ENCODE measurements at regions not wholly inside any gene's neighbourhood (a gene's known extent, or its start where the extent isn't known, plus 50 kb on each side); places are given as distances from the start of the nearest gene placed in this dataset.

GRCh38 chr2:228699400-228699799, 517.9 kb upstream of the SPHKAP start:
- TF ChIP-seq, protein P1, sequence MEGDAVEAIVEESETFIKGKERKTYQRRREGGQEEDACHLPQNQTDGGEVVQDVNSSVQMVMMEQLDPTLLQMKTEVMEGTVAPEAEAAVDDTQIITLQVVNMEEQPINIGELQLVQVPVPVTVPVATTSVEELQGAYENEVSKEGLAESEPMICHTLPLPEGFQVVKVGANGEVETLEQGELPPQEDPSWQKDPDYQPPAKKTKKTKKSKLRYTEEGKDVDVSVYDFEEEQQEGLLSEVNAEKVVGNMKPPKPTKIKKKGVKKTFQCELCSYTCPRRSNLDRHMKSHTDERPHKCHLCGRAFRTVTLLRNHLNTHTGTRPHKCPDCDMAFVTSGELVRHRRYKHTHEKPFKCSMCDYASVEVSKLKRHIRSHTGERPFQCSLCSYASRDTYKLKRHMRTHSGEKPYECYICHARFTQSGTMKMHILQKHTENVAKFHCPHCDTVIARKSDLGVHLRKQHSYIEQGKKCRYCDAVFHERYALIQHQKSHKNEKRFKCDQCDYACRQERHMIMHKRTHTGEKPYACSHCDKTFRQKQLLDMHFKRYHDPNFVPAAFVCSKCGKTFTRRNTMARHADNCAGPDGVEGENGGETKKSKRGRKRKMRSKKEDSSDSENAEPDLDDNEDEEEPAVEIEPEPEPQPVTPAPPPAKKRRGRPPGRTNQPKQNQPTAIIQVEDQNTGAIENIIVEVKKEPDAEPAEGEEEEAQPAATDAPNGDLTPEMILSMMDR (IDR thresholded peaks at IDR 0.05), result no peak

DNA sequence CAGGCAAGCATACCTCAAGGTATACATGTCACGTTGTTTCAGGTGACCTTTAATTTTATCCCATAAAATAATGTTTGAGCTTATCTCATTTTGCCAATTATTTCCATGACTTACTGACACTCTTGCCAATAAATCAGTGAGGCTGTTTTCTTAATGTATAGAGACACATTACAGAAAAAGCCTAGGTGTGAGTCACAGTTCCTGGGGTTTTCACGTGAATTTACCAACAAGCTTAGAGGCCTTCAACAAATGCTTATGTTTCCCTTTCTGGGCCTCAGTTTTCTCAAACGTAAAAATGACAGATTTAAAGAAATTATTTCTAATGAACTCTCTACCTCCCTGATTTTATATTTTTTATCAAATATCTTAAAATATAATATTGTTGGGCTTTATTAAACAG, 517.5 kb upstream of the SPHKAP start:
- H3K36me3 Mint-ChIP-seq, result no peaks in the 10 kb centered on the region
- no peak overlapping the region for H3K4me2 ChIP-seq (replicated peaks; ENCODE audit: extremely low read depth, low read length, poor library complexity, severe bottlenecking)
- no peaks in the 10 kb centered on the region for H3K9me3 ChIP-seq (replicated peaks in 1 of 2; ENCODE audit: control insufficient read depth in 1 of 2, insufficient read depth in 1 of 2, low read length in 2 of 2)
- H3K4me3 Mint-ChIP-seq, result no peak overlapping the region
- no peaks in the 10 kb centered on the region for H3K36me3 ChIP-seq (replicated peaks in 1 of 2; ENCODE audit: control insufficient read depth in 1 of 2, insufficient read depth in 2 of 2, low read length in 2 of 2)
- H3K79me2 ChIP-seq (ENCODE audit: insufficient read depth, low read length), result no peaks in the 10 kb centered on the region
- no CpG with 5 or more reads among the region's 3 CpGs for WGBS (ENCODE audit: insufficient coverage)
- intact Hi-C loops (cut with micrococcal nuclease), result no loop called here
- no peak overlapping the region for H3K4me3 ChIP-seq (replicated peaks in 1 of 3; ENCODE audit: low read depth in 2 of 3, low read length in 3 of 3)
- no peaks in the 10 kb centered on the region for H3K4me1 Mint-ChIP-seq
- TF ChIP-seq, protein P1 (IDR thresholded peaks at IDR 0.05), result no peak
- peaks cover 0 to 10% (median 0%) of the 10 kb centered on the region in 7 donors for H3K9me3 Mint-ChIP-seq
- H3K27ac ChIP-seq (ENCODE audit: low read depth in 1 of 2, low read length in 2 of 2), result no peak overlapping the region
- H2AFZ ChIP-seq (ENCODE audit: insufficient read depth, low read depth, low read length, poor library complexity, severe bottlenecking), result no peak overlapping the region
- DNase-seq, result no peak
- H3K9ac ChIP-seq (ENCODE audit: insufficient read depth, low read length, poor library complexity, severe bottlenecking), result no peak overlapping the region
- no peaks in the 10 kb centered on the region for H3K4me1 ChIP-seq (ENCODE audit: control insufficient read depth in 1 of 2, insufficient read depth in 2 of 2, low read length in 2 of 2)
- H3K27me3 ChIP-seq (ENCODE audit: control insufficient read depth in 2 of 2, insufficient read depth in 2 of 2, low read length in 2 of 2), result no peaks in the 10 kb centered on the region
- H3K27ac Mint-ChIP-seq, result no peak overlapping the region
- H4K20me1 ChIP-seq (ENCODE audit: insufficient read depth, low read length), result no peaks in the 10 kb centered on the region
- H3K27me3 Mint-ChIP-seq (ENCODE audit: low read depth in 3 of 3), result no peaks in the 10 kb centered on the region

More at GRCh38 chr2:228699400-228699799, 517.9 kb upstream of the SPHKAP start:
- Histone ChIP-seq H3K27me3 (ENCODE audit: control insufficient read depth in 2 of 2, insufficient read depth in 2 of 2, low read length in 2 of 2) (no peaks in the 10 kb centered on the region), H3K4me3 (replicated peaks in 1 of 3; ENCODE audit: low read depth in 2 of 3, low read length in 3 of 3) (no peak overlapping the region), H2AFZ (ENCODE audit: insufficient read depth, low read depth, low read length, poor library complexity, severe bottlenecking) (no peak overlapping the region), H3K79me2 (ENCODE audit: insufficient read depth, low read length) (no peaks in the 10 kb centered on the region), H4K20me1 (ENCODE audit: insufficient read depth, low read length) (no peaks in the 10 kb centered on the region), H3K36me3 (replicated peaks in 1 of 2; ENCODE audit: control insufficient read depth in 1 of 2, insufficient read depth in 2 of 2, low read length in 2 of 2) (no peaks in the 10 kb centered on the region), H3K9me3 (replicated peaks in 1 of 2; ENCODE audit: control insufficient read depth in 1 of 2, insufficient read depth in 1 of 2, low read length in 2 of 2) (no peaks in the 10 kb centered on the region), H3K27ac (ENCODE audit: low read depth in 1 of 2, low read length in 2 of 2) (no peak overlapping the region), H3K4me2 (replicated peaks; ENCODE audit: extremely low read depth, low read length, poor library complexity, severe bottlenecking) (no peak overlapping the region), H3K4me1 (ENCODE audit: control insufficient read depth in 1 of 2, insufficient read depth in 2 of 2, low read length in 2 of 2) (no peaks in the 10 kb centered on the region), H3K9ac (ENCODE audit: insufficient read depth, low read length, poor library complexity, severe bottlenecking) (no peak overlapping the region)
- H3K36me3 Mint-ChIP-seq, result no peaks in the 10 kb centered on the region
- H3K4me3 Mint-ChIP-seq, result no peak overlapping the region
- no peaks in the 10 kb centered on the region for H3K4me1 Mint-ChIP-seq
- no peaks in the 10 kb centered on the region for H3K27me3 Mint-ChIP-seq (ENCODE audit: low read depth in 3 of 3)
- no peak overlapping the region for H3K27ac Mint-ChIP-seq
- WGBS (ENCODE audit: insufficient coverage), result no CpG with 5 or more reads among the region's 5 CpGs
- peaks cover 0 to 7% (median 0%) of the 10 kb centered on the region in 7 donors for H3K9me3 Mint-ChIP-seq
- no peak for DNase-seq
- intact Hi-C loops (cut with micrococcal nuclease), result no loop called here

All from CD14-positive monocyte (primary cell).